RWPE1 (cell line): ENCODE measurements at regions not wholly inside any gene's neighbourhood (a gene's known extent, or its start where the extent isn't known, plus 50 kb on each side); places are given as distances from the start of the nearest gene placed in this dataset.

Experiments used
- CTCF ChIA-PET: fragments of 350-600 bp; sonication (Branson Sonifier 250); formaldehyde crosslinking; extraction: SDS; loops from one replicate; lab custom pipeline; 2021; lab: Yijun Ruan, JAX
- POLR2A ChIA-PET: fragments of 400-600 bp; formaldehyde crosslinking; extraction: SDS; loops from one replicate; lab custom pipeline; 2020; ENCODE audit warnings: antibody characterized with exemption; ENCODE audit not compliant: low non-redundant PET; lab: Yijun Ruan, JAX
- DNase-seq: peaks from one replicate; pipeline ENCODE4 v3.0.0; 2012; ENCODE audit warnings: low spot score
- H3K27ac ChIP-seq: fragments of 450-650 bp; 2 replicates; pipeline ENCODE4 v1.5.1; 2017
- TF ChIP-seq, protein P1 (sequence below): fragments of 450-650 bp; conservative IDR thresholded peaks from 2 replicates; pipeline ENCODE4 v1.5.1; 2017; ENCODE audit warnings: low read depth, mild to moderate bottlenecking

DNA sequence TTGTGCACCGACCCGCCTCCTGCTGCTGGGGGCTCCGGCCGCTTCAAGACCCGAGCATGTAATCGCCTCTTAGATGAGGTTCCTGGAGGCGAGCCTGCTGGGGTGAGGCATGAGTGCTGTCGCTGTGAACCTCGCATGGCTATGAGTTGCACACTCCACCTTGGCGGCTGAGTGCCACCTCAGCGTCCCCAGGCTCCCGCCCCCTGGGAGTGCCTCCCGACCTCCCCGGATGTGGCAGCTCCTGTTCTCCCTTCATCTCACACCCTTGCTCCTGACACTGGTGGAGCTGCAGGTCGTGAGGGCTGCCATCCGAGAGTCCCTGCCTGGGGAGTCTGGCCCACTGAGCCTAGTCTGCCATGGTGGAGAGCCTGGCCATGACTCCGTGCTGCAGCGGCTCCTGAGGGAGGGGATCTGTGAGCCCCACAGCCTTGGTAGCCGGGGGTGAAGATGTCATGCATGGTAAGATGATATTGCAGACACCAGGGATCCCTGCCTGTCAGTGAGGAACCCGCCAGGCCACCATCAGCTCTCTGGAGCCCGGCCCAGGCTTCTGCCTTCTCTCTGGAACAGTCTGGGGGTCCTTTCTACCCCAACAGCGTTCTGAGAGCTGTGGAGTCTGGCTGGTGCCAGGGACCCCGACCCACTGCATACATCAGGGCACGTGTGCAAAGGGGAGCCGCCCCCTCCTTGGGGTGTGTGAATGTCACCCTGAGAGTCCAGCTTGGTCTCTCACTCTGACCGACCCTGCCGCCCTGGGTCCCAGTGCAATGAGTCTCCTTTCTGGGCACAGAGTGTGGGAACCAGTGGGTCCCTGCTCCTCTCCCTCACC is 61.6 kb upstream of the HS6ST1 start:
- TF ChIP-seq, protein P1, sequence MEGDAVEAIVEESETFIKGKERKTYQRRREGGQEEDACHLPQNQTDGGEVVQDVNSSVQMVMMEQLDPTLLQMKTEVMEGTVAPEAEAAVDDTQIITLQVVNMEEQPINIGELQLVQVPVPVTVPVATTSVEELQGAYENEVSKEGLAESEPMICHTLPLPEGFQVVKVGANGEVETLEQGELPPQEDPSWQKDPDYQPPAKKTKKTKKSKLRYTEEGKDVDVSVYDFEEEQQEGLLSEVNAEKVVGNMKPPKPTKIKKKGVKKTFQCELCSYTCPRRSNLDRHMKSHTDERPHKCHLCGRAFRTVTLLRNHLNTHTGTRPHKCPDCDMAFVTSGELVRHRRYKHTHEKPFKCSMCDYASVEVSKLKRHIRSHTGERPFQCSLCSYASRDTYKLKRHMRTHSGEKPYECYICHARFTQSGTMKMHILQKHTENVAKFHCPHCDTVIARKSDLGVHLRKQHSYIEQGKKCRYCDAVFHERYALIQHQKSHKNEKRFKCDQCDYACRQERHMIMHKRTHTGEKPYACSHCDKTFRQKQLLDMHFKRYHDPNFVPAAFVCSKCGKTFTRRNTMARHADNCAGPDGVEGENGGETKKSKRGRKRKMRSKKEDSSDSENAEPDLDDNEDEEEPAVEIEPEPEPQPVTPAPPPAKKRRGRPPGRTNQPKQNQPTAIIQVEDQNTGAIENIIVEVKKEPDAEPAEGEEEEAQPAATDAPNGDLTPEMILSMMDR = no peak
- ChIA-PET POLR2A (no interaction called here), CTCF (interaction anchor here (0.6 kb wide), 1 partner anchor 101 kb away, joined by 3 read pairs; no protein-coding TSS in a partner anchor)
- H3K27ac ChIP-seq = peak overlapping the region; percentile 84
- DNase-seq = no peak

DNA sequence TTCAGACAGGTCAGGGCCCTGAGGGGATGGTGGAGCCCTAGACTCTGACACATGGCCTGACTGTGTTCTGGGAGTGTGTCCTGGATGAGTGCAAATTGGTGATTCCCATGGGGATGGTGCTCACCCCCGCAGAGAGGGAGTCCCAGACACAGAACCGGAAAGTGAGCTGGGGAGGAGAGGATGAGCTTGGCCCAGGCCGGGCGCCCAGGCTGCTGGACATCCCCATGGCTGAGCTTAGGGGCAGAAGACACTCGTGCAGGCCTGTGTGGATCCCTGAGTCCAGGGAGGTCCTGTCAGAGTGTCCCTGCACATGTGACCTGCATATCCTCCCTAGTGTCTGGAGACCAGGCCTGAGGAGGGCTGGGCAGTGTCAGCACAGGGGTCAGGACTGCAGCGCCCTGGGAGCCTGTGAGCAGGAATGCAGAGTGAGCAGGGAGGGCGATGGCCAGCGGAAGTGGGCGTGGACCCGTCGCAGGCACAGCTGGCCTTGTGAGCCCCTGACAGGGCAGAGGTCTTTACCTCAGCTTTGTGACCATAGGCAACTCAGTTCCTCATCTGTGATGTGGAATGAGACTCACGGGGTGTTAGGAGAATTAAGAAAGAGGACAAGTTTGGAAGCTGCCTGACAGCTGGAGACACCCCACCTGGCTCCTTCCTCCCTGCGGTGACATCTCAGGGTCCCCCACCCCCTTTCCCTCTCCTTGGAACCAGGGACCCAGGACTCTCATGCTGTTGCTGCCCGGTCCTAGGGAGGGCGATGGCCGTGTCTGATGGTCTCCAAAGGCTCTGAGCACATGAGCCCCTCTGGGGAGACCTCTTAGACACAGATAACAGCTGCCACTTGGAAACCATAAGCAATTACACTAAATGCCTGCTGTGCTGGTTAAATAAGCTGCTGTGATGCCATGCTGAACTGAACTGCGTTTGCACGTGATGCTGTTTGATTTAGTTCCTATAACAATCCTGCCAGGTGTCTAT is 62.6 kb upstream of the HS6ST1 start:
- DNase-seq = no peak
- CTCF ChIA-PET = no interaction called here

DNA sequence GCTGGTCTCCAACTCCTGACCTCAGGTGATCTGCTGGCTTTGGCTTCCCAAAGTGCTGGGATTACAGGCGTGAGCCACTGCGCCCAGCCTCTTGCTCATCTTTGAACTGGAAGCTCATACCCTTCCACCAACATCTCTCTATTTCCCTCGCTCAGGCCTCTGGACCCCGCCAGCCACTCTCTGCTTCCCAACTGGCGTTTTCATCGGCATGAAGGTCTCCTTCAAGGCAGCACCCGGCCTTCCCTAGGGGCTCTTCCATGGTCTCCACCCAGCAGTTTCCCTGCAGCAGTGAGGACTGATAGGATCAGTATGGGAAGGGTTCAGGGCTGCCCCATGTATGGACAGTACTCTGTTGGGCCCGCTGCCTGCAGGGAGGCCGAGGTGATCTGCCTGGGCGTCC is 65.8 kb upstream of the HS6ST1 start:
- no peak overlapping the region for H3K27ac ChIP-seq
- ChIA-PET CTCF (no interaction called here), POLR2A (no interaction called here)
- TF ChIP-seq, protein P1 = no peak
- DNase-seq = no peak

More for the DNA sequence above, 62.6 kb upstream of the HS6ST1 start:
- H3K27ac ChIP-seq = no peak overlapping the region
- TF ChIP-seq, protein P1 = no peak
- POLR2A ChIA-PET = no interaction called here

DNA sequence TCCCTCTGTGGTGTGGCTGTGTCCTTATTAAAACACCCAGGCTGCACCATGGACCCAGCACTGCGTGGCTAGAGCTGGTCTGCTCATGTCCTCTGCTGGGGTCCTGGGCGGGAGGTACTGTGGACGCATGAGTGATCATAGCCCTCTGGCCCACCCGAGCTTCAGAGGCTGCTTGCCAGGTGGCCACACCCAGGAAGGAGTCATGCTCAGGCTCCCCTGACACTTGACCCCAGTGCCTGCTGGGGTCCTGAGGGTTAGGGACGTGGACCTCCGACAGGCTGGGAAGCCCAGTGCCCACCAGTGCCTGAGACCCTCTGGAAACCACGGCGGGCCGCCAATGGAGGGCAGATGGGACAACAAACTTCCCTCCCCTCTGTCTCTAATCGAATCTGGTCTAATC is 66.3 kb upstream of the HS6ST1 start:
- ChIA-PET POLR2A (no interaction called here), CTCF (no interaction called here)
- H3K27ac ChIP-seq = no peak overlapping the region
- TF ChIP-seq, protein P1 = no peak
- no peak for DNase-seq

DNA sequence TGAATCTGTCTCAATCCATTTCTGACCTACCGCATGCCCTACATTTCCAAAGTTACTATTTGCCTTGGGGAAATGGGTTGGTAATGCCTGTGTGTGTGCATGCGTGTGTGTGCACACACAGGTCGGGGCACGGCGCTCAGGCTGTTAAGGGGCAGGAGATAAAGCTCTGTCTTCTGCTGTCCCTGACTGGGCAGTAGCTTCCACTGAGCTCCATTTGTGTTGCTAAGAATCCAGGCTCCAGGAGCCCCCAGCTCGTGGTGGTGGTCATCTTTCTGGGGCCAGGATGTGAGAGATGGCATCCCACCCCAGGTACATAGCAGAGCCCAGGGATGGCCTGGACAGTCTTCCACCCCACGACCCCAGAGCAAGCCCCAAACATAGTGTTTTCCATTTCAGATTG is 66.7 kb upstream of the HS6ST1 start:
- TF ChIP-seq, protein P1 = no peak
- POLR2A ChIA-PET = no interaction called here
- H3K27ac ChIP-seq = no peak overlapping the region
- DNase-seq = no peak
- CTCF ChIA-PET = interaction anchor here (0.7 kb wide), 1 partner anchor 873 kb away, joined by 3 read pairs; no protein-coding TSS in a partner anchor

DNA sequence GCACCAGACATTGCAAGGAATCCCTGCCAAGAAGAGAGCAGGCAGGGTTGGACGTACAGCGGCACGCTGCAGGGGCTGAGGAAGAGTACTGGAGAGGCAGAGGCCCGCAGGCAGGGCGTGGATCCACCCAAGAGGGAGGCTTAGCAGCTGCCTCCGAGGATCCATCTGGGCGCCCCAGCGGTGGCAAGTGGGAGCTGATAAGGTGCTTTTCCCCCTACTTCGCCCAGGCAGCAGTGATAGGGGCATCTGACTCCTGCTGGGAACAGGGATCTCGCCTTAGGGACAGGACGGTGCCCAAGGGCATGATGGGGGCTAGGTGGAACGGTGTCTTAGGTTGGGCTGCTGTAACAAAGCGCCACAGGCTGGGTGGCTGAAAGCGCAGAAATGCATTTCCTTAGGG is 67.4 kb upstream of the HS6ST1 start:
- ChIA-PET POLR2A (no interaction called here), CTCF (interaction anchor here (0.7 kb wide), 1 partner anchor 872 kb away, joined by 3 read pairs; no protein-coding TSS in a partner anchor)
- DNase-seq = no peak
- TF ChIP-seq, protein P1 = no peak
- no peak overlapping the region for H3K27ac ChIP-seq
